Endothelial cell of umbilical vein (primary cell): ENCODE measurements at regions not wholly inside any gene's neighbourhood (a gene's known extent, or its start where the extent isn't known, plus 50 kb on each side); places are given as distances from the start of the nearest gene placed in this dataset.

Source experiments
- BruUV-seq: library from RNA; stranded (reverse); fragments of 400-500 nt; replicated peaks from 2 replicates; lab custom pipeline; 2021; lab: Mats Ljungman, UMichigan
- CTCF ChIA-PET: fragments of 300-600, 350-600 bp; sonication (Branson Sonifier 250); formaldehyde crosslinking; loops from one replicate; lab custom pipeline; 2021; ENCODE audit warnings: antibody characterized with exemption, inconsistent platforms; lab: Charles Lee
- POLR2A ChIA-PET: fragments of 300-600, 350-600 bp; sonication (Branson Sonifier 250); formaldehyde crosslinking; loops from one replicate; lab custom pipeline; 2021; ENCODE audit warnings: antibody characterized with exemption, inconsistent platforms; lab: Charles Lee
- DNase-seq: peaks from one replicate; pipeline ENCODE4 v3.0.0-alpha.2; 2011; ENCODE audit warnings: low read depth, low spot score
- FAIRE-seq: peaks from 2 replicates; lab custom pipeline; 2011; peaks lifted over from hg19 to GRCh38; lab: Jason Lieb, UNC
- H2AFZ ChIP-seq: 2 replicates; pipeline ENCODE4 v1.6.0; 2012; ENCODE audit warnings: low read depth, low read length, control low read depth, inconsistent platforms
- H3K27ac ChIP-seq: 2 replicates; pipeline ENCODE4 v1.5.1; 2011; ENCODE audit warnings: low read depth, mild to moderate bottlenecking, control low read depth, low read length, moderate library complexity; ENCODE audit not compliant: insufficient read depth
- H3K27me3 ChIP-seq, 2 experiments: 2 replicates each; pipeline versions ENCODE4 v1.6.0 to v1.6.1; 2011; ENCODE audit warnings: low read length in 2 of 2, mixed read lengths in 1 of 2; ENCODE audit not compliant: control insufficient read depth in 2 of 2, insufficient read depth in 2 of 2
- H3K36me3 ChIP-seq, 2 experiments: 2 replicates in 1 of 2; 3 replicates in 1 of 2; pipeline ENCODE4 v1.5.1; 2011; ENCODE audit warnings: low read length in 2 of 2, mild to moderate bottlenecking in 1 of 2, moderate library complexity in 1 of 2; ENCODE audit not compliant: control insufficient read depth in 2 of 2, insufficient read depth in 2 of 2; ENCODE audit errors: extremely low read depth in 1 of 2
- H3K4me1 ChIP-seq: 3 replicates; pipeline ENCODE4 v1.5.1; 2011; ENCODE audit warnings: mild to moderate bottlenecking, low read length; ENCODE audit not compliant: control insufficient read depth, insufficient read depth; ENCODE audit errors: extremely low read depth
- H3K4me2 ChIP-seq: 2 replicates; pipeline ENCODE4 v1.6.1; 2011; ENCODE audit warnings: low read length, control low read depth, mixed read lengths; ENCODE audit not compliant: insufficient read depth
- H3K4me3 ChIP-seq, 3 experiments: fragments of 200-600 bp in 1 of 3; sonication (generic), shearing (Covaris generic) in 1 of 3; replicated peaks in 1 of 3; 2 replicates each; pipeline ENCODE4 v1.5.1; 2011 to 2016; ENCODE audit warnings: control low read depth in 3 of 3, low read length in 3 of 3, mild to moderate bottlenecking in 2 of 3, inconsistent platforms in 1 of 3, low read depth in 1 of 3, moderate library complexity in 1 of 3; ENCODE audit not compliant: insufficient read depth in 1 of 3
- H3K79me2 ChIP-seq: 2 replicates; pipeline ENCODE4 v1.6.0; 2012; ENCODE audit warnings: low read length, inconsistent platforms; ENCODE audit not compliant: control insufficient read depth, insufficient read depth
- H3K9ac ChIP-seq: replicated peaks from 2 replicates; pipeline ENCODE3; 2011; ENCODE audit warnings: low read length, control low read depth; ENCODE audit not compliant: insufficient read depth; ENCODE audit errors: extremely low read depth
- H3K9me1 ChIP-seq: replicated peaks from 3 replicates; pipeline ENCODE4 v1.6.0; 2011; ENCODE audit warnings: mild to moderate bottlenecking, low read length; ENCODE audit not compliant: control insufficient read depth, insufficient read depth; ENCODE audit errors: extremely low read depth
- H3K9me3 ChIP-seq: replicated peaks from 2 replicates; pipeline ENCODE4 v1.5.1; 2012; ENCODE audit warnings: low read length, inconsistent platforms; ENCODE audit not compliant: control insufficient read depth, insufficient read depth
- H4K20me1 ChIP-seq: replicated peaks from 2 replicates; pipeline ENCODE3; 2011; ENCODE audit warnings: mild to moderate bottlenecking, low read length; ENCODE audit not compliant: control insufficient read depth, insufficient read depth; ENCODE audit errors: extremely low read depth
- CTCF ChIP-seq, 2 donors: IDR thresholded peaks; 1 replicate in 1 of 2; 2 replicates in 1 of 2; pipeline ENCODE4 v1.5.1; 2011; ENCODE audit warnings: low read length in 2 of 2, mild to moderate bottlenecking in 2 of 2, moderate library complexity in 2 of 2, control low read depth in 1 of 2, inconsistent platforms in 1 of 2, low read depth in 1 of 2; ENCODE audit not compliant: insufficient read depth in 1 of 2; ENCODE audit errors: extremely low read depth in 1 of 2
- EZH2 ChIP-seq: IDR thresholded peaks from 2 replicates; pipeline ENCODE4 v1.6.1; 2012; ENCODE audit warnings: borderline replicate concordance, low read depth, mild to moderate bottlenecking, moderate library complexity, low read length, inconsistent platforms; ENCODE audit not compliant: severe bottlenecking
- FOS ChIP-seq: IDR thresholded peaks from 2 replicates; pipeline ENCODE4 v1.6.1; 2011; ENCODE audit warnings: mild to moderate bottlenecking, low read length, moderate library complexity, borderline replicate concordance; ENCODE audit not compliant: insufficient read depth
- GATA2 ChIP-seq: IDR thresholded peaks from 2 replicates; pipeline ENCODE4 v1.7.0; 2011; ENCODE audit warnings: low read depth, mild to moderate bottlenecking, moderate library complexity, mixed read lengths, low read length; ENCODE audit not compliant: insufficient read length, insufficient read depth
- JUN ChIP-seq: IDR thresholded peaks from 2 replicates; pipeline ENCODE4 v1.6.1; 2011; ENCODE audit warnings: borderline replicate concordance, low read depth; ENCODE audit not compliant: insufficient read length, insufficient read depth
- MAX ChIP-seq: IDR thresholded peaks from 2 replicates; pipeline ENCODE4 v1.6.1; 2011; ENCODE audit not compliant: insufficient read depth, insufficient read length
- MYC ChIP-seq: IDR thresholded peaks from one replicate; pipeline ENCODE4 v1.6.1; 2011; ENCODE audit warnings: mild to moderate bottlenecking, low read depth, low read length
- POLR2A ChIP-seq: IDR thresholded peaks from 2 replicates; pipeline ENCODE4 v1.6.1; 2012; ENCODE audit warnings: low read depth, mild to moderate bottlenecking, control low read depth, low read length
- POLR2AphosphoS5 ChIP-seq: IDR thresholded peaks from 2 replicates; pipeline ENCODE4 v1.6.1; 2012; ENCODE audit warnings: low read depth, mild to moderate bottlenecking, control low read depth, low read length, moderate library complexity; ENCODE audit not compliant: insufficient read depth
- dilution Hi-C: fragments of 300-500 bp; cut with MboI; formaldehyde crosslinking; loops from one replicate; pipeline ENCODE4 v1.15.0; 2019; ENCODE audit warnings: low sequenced_read_pairs; ENCODE audit not compliant: extremely low pct_ligation_motif_present
- intact Hi-C: fragments of 100-400 bp; cut with micrococcal nuclease; formaldehyde crosslinking; loops from one replicate; pipeline ENCODE4 v1.10.0; 2022

- no peaks in the 10 kb centered on the region for H3K27me3 ChIP-seq
- no peaks in the 10 kb centered on the region for H3K36me3 ChIP-seq
- H3K27ac ChIP-seq = no peak overlapping the region
- H3K4me1 ChIP-seq = no peaks in the 10 kb centered on the region
- FAIRE-seq (no peak), DNase-seq (no peak)
- CTCF ChIA-PET = no interaction called here
- intact Hi-C loops = no loop called here
- no peaks in the 10 kb centered on the region for H3K79me2 ChIP-seq
- TF ChIP-seq GATA2 (no peak), POLR2AphosphoS5 (no peak), FOS (no peak), MYC (no peak), MAX (no peak), CTCF (IDR thresholded peaks at IDR 0.05; ENCODE audit: extremely low read depth in 1 of 2, insufficient read depth in 1 of 2, low read depth in 1 of 2, low read length in 2 of 2) (no peak), JUN (no peak), EZH2 (no peak), POLR2A (no peak)
- H3K9ac ChIP-seq = no peak overlapping the region
- dilution Hi-C loops = no loop called here
- no TSS peak for BruUV-seq
- no peaks in the 10 kb centered on the region for H3K9me3 ChIP-seq
- no peaks in the 10 kb centered on the region for H3K9me1 ChIP-seq
- H4K20me1 ChIP-seq = no peaks in the 10 kb centered on the region
- H2AFZ ChIP-seq = no peak overlapping the region
- H3K4me3 ChIP-seq = no peak overlapping the region
- POLR2A ChIA-PET = no interaction called here
- no peak overlapping the region for H3K4me2 ChIP-seq
Measured at GRCh38 chrX:113962343-113962742, 621.5 kb upstream of the HTR2C start.
